ENCODE measurements at regions not wholly inside any gene's neighbourhood (a gene's known extent, or its start where the extent isn't known, plus 50 kb on each side); places are given as distances from the start of the nearest gene placed in this dataset.

GRCh38 chr12:93288626-93289025, 89.1 kb upstream of the NUDT4 start:
- H3K36me3 ChIP-seq: no peaks in the 10 kb centered on the region
- H3K27me3 ChIP-seq (ENCODE audit: insufficient read depth, low read depth, severe bottlenecking): no peaks in the 10 kb centered on the region
- H3K4me3 ChIP-seq (ENCODE audit: low read depth, low read length): no peak overlapping the region
- peaks cover 2% of the 10 kb centered on the region for H3K9me3 ChIP-seq (ENCODE audit: severe bottlenecking)
- no peak for TF ChIP-seq CTCF (IDR thresholded peaks at IDR 0.05; ENCODE audit: low read depth, low read length)
- no peak for DNase-seq
- H3K27ac ChIP-seq: no peak overlapping the region

GRCh38 chr12:93290391-93290790, 87.3 kb upstream of the NUDT4 start:
- Histone ChIP-seq H3K27me3 (ENCODE audit: insufficient read depth, low read depth, severe bottlenecking) (no peaks in the 10 kb centered on the region), H3K36me3 (no peaks in the 10 kb centered on the region), H3K27ac (no peak overlapping the region), H3K4me3 (ENCODE audit: low read depth, low read length) (no peak overlapping the region), H3K9me3 (ENCODE audit: severe bottlenecking) (peaks cover 2% of the 10 kb centered on the region)
- no peak for DNase-seq
- no peak for TF ChIP-seq CTCF (IDR thresholded peaks at IDR 0.05; ENCODE audit: low read depth, low read length)

- no peak for DNase-seq
- TF ChIP-seq CTCF (IDR thresholded peaks at IDR 0.05; ENCODE audit: low read depth, low read length): no peak
- H3K9me3 ChIP-seq (ENCODE audit: severe bottlenecking): peaks cover 2% of the 10 kb centered on the region
- no peaks in the 10 kb centered on the region for H3K27me3 ChIP-seq (ENCODE audit: insufficient read depth, low read depth, severe bottlenecking)
- no peak overlapping the region for H3K4me3 ChIP-seq (ENCODE audit: low read depth, low read length)
- H3K36me3 ChIP-seq: no peaks in the 10 kb centered on the region
- no peak overlapping the region for H3K27ac ChIP-seq
Observed at GRCh38 chr12:93292213-93292612, 85.5 kb upstream of the NUDT4 start.

GRCh38 chr12:93292731-93293566, 84.8 kb upstream of the NUDT4 start:
- H3K36me3 ChIP-seq: no peaks in the 10 kb centered on the region
- peaks cover 2% of the 10 kb centered on the region for H3K9me3 ChIP-seq (ENCODE audit: severe bottlenecking)
- H3K4me3 ChIP-seq (ENCODE audit: low read depth, low read length): no peak overlapping the region
- TF ChIP-seq CTCF (IDR thresholded peaks at IDR 0.05; ENCODE audit: low read depth, low read length): no peak
- no peaks in the 10 kb centered on the region for H3K27me3 ChIP-seq (ENCODE audit: insufficient read depth, low read depth, severe bottlenecking)
- H3K27ac ChIP-seq: no peak overlapping the region
- no peak for DNase-seq

GRCh38 chr12:93297032-93297431, 80.7 kb upstream of the NUDT4 start:
- Histone ChIP-seq H3K4me3 (ENCODE audit: low read depth, low read length) (no peak overlapping the region), H3K27ac (no peak overlapping the region), H3K9me3 (ENCODE audit: severe bottlenecking) (no peaks in the 10 kb centered on the region), H3K27me3 (ENCODE audit: insufficient read depth, low read depth, severe bottlenecking) (no peaks in the 10 kb centered on the region), H3K36me3 (no peaks in the 10 kb centered on the region)
- DNase-seq: no peak
- no peak for TF ChIP-seq CTCF (IDR thresholded peaks at IDR 0.05; ENCODE audit: low read depth, low read length)

GRCh38 chr12:93297536-93297935, 80.2 kb upstream of the NUDT4 start:
- no peak overlapping the region for H3K27ac ChIP-seq
- no peak for TF ChIP-seq CTCF (IDR thresholded peaks at IDR 0.05; ENCODE audit: low read depth, low read length)

More at GRCh38 chr12:93297536-93297935, 80.2 kb upstream of the NUDT4 start:
- H3K4me3 ChIP-seq (ENCODE audit: low read depth, low read length): no peak overlapping the region
- DNase-seq: no peak
- no peaks in the 10 kb centered on the region for H3K36me3 ChIP-seq
- H3K27me3 ChIP-seq (ENCODE audit: insufficient read depth, low read depth, severe bottlenecking): no peaks in the 10 kb centered on the region
- H3K9me3 ChIP-seq (ENCODE audit: severe bottlenecking): no peaks in the 10 kb centered on the region

Measured in WERI-Rb-1 (cell line).